Thyroid gland (tissue), 4 donors: ENCODE measurements at regions not wholly inside any gene's neighbourhood (a gene's known extent, or its start where the extent isn't known, plus 50 kb on each side); places are given as distances from the start of the nearest gene placed in this dataset.

Experiments
- POLR2A ChIP-seq, 2 donors: fragments of 450-650 bp; IDR thresholded peaks; one replicate each; pipeline ENCODE4 v1.6.1; 2017; ENCODE audit warnings: antibody characterized with exemption in 2 of 2, mild to moderate bottlenecking in 2 of 2, moderate library complexity in 1 of 2
- TF ChIP-seq, protein P1 (sequence below), 6 experiments: fragments of 200-600 bp in 3 of 6; fragments of 450-650 bp in 3 of 6; sonication (generic) in 3 of 6; IDR thresholded peaks; one replicate each; pipeline ENCODE4 v1.5.1; 2016 to 2019; ENCODE audit warnings: antibody characterized with exemption in 6 of 6, mild to moderate bottlenecking in 2 of 6, inconsistent platforms in 1 of 6, moderate library complexity in 1 of 6

DNA sequence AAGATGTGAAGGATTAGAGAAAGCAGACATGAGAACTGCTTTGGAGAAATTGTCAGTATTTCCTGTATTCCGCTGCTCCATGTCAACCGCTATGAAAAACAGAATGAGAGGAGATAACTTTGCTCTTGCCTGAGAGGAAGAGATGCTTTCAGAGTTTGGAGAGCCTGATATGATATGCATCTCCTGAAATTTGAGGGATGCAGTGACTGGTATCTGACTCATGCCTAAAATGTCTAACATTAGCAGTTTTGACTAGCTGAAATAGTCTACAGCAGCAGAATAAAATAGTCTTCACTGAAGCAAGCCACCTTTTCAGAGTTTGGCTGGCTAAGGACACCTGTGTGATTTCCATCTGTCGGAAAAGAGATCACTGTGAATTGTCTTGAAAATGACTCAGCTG is 165.8 kb upstream of the LRRC7 start:
- TF ChIP-seq, protein P1, sequence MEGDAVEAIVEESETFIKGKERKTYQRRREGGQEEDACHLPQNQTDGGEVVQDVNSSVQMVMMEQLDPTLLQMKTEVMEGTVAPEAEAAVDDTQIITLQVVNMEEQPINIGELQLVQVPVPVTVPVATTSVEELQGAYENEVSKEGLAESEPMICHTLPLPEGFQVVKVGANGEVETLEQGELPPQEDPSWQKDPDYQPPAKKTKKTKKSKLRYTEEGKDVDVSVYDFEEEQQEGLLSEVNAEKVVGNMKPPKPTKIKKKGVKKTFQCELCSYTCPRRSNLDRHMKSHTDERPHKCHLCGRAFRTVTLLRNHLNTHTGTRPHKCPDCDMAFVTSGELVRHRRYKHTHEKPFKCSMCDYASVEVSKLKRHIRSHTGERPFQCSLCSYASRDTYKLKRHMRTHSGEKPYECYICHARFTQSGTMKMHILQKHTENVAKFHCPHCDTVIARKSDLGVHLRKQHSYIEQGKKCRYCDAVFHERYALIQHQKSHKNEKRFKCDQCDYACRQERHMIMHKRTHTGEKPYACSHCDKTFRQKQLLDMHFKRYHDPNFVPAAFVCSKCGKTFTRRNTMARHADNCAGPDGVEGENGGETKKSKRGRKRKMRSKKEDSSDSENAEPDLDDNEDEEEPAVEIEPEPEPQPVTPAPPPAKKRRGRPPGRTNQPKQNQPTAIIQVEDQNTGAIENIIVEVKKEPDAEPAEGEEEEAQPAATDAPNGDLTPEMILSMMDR (IDR thresholded peaks at IDR 0.05) = no peak
- TF ChIP-seq POLR2A (IDR thresholded peaks at IDR 0.05) = no peak
